Activated T-helper 17 cell treated with anti-CD3 and anti-CD28 coated beads, Interleukin-2, amount 50 U/mL, for 72 hours (primary cell): ENCODE measurements at regions not wholly inside any gene's neighbourhood (a gene's known extent, or its start where the extent isn't known, plus 50 kb on each side); places are given as distances from the start of the nearest gene placed in this dataset.
"Not testable (repeated sequence)": the region's sequence is repeated elsewhere in the genome, so short reads cannot be mapped to it uniquely, and the experiment has no call there.

Experiments used
- ATAC-seq: fragments of 150-1000 bp; cut with Tn5 transposase; replicated peaks from 2 replicates; pipeline ENCODE4 v1.10.0; 2021; ENCODE audit warnings: mild to moderate bottlenecking, moderate library complexity
- H3K27ac Mint-ChIP-seq: one replicate; pipeline ENCODE4 v1.8.0; 2022; ENCODE audit warnings: mixed read lengths
- H3K27me3 Mint-ChIP-seq: one replicate; pipeline ENCODE4 v1.8.0; 2022; ENCODE audit warnings: mixed read lengths
- H3K36me3 Mint-ChIP-seq: one replicate; pipeline ENCODE4 v1.8.0; 2022; ENCODE audit warnings: low read depth, mild to moderate bottlenecking, mixed read lengths
- H3K4me1 Mint-ChIP-seq: one replicate; pipeline ENCODE4 v1.8.0; 2022; ENCODE audit warnings: mixed read lengths
- H3K4me3 Mint-ChIP-seq: one replicate; pipeline ENCODE4 v1.8.0; 2022; ENCODE audit warnings: mild to moderate bottlenecking, mixed read lengths
- H3K9me3 Mint-ChIP-seq: one replicate; pipeline ENCODE4 v1.8.0; 2022; ENCODE audit warnings: mixed read lengths

DNA sequence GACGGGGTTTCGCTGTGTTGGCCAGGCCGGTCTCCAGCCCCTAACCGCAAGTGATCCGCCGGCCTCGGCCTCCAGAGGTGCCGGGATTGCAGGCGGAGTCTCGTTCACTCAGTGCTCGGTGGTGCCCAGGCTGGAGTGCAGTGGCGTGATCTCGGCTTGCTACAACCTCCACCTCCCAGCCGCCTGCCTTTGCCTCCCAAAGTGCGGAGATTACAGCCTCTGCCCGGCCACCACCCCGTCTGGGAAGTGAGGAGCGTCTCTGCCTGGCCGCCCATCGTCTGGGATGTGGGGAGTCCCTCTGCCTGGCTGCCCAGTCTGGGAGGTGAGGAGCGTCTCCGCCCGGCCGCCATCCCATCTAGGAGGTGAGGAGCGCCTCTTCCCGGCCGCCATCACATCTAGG is 68.3 kb upstream of the ALDH1B1 start:
- H3K27ac Mint-ChIP-seq, H3K36me3 Mint-ChIP-seq, H3K4me3 Mint-ChIP-seq, H3K9me3 Mint-ChIP-seq, ATAC-seq, H3K4me1 Mint-ChIP-seq: not testable (repeated sequence)
- H3K27me3 Mint-ChIP-seq, result peaks cover 12% of the 10 kb centered on the region

DNA sequence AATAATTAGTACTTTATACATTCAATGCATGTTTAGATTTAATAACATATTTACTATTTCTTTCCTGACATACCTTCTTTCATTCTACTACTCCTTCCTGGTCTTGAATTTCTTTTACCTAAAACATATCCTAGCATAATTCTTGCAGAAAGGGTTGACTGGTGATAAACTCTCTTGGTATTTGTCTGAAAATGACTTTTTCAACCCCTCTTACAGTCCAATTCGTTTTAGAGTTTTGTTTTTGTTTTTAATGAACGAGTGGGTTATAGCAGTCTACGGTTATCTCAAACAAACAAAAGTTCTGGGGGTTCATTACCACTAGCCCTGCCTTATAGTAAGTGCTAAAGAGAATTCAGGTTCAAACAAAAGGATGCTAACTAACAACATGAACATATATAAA is 69.6 kb upstream of the ALDH1B1 start:
- no peaks in the 10 kb centered on the region for H3K36me3 Mint-ChIP-seq

DNA sequence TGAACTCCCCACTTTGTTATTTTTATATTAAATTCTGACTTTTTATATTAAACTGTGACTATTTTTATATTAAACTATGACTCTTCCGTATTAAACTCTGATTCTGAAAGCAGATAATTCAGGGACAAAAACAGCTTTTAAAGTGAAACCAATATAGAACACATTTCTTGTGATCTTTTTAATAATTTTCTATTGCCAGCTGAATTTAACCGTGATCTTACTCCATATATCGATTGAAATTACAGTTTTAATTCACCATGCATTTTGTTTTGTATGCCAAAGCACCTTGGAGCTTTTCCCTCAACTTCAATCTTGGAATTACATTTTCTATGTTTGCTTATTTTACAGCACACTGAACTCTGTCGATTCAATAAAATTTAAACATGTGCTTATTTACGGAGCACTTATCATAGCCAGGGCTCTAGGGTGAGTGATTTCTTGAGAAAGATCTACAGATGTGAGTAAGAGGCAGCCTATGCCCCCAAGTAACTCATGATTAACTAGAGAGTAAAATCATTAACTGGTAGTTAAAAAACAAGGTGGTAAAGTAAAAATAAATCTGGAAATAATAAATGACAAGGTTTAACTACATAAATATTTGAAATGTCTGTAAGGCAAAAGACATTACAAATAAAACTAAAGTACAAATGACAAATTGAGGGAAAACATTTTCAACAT is 72.9 kb upstream of the ALDH1B1 start:
- Mint-ChIP-seq H3K36me3 (no peaks in the 10 kb centered on the region), H3K27me3 (peaks cover 5% of the 10 kb centered on the region), H3K9me3 (no peaks in the 10 kb centered on the region), H3K27ac (no peak overlapping the region), H3K4me1 (no peaks in the 10 kb centered on the region), H3K4me3 (peak overlapping the region; percentile 14)
- ATAC-seq, result no peak

More for the DNA sequence above, 69.6 kb upstream of the ALDH1B1 start:
- H3K27ac Mint-ChIP-seq, result no peak overlapping the region
- no peak for ATAC-seq
- H3K4me3 Mint-ChIP-seq, result no peak overlapping the region
- H3K9me3 Mint-ChIP-seq, result no peaks in the 10 kb centered on the region
- H3K27me3 Mint-ChIP-seq, result peaks cover 12% of the 10 kb centered on the region
- no peaks in the 10 kb centered on the region for H3K4me1 Mint-ChIP-seq

DNA sequence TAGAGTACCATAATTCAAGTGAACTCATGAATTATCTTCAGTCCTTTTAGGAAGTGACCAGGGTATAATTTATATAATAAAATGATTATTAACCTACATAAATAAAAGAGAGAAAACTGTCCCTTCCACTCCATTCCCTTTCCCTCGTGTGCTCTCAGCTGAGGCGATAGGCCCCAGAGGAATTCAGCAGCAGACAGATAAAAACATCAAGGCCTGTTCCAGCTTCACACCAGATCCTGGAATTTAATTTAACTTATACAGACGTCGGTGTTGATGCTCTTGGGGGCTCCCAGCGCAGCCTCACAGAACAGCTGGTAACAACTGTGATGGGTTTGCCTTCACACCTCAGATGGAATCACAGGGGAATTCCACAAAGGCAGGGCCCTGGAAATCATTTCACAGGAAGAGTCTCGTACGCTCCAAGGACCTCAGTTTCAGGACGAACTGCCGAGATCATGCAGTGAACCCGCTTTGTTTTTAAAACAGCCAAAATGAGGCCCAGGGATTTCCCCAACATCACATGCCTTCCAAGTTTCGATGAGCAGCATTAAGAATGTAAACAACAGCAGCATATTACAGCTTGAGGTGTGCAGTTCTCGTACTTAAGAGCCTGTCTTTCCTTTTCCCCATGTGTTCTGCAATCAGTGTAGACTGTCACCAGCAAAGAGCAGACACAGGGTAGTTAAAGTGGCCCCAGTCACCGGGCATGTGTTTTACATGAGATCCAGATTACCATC is 73.6 kb upstream of the ALDH1B1 start:
- H3K36me3 Mint-ChIP-seq, result no peaks in the 10 kb centered on the region

DNA sequence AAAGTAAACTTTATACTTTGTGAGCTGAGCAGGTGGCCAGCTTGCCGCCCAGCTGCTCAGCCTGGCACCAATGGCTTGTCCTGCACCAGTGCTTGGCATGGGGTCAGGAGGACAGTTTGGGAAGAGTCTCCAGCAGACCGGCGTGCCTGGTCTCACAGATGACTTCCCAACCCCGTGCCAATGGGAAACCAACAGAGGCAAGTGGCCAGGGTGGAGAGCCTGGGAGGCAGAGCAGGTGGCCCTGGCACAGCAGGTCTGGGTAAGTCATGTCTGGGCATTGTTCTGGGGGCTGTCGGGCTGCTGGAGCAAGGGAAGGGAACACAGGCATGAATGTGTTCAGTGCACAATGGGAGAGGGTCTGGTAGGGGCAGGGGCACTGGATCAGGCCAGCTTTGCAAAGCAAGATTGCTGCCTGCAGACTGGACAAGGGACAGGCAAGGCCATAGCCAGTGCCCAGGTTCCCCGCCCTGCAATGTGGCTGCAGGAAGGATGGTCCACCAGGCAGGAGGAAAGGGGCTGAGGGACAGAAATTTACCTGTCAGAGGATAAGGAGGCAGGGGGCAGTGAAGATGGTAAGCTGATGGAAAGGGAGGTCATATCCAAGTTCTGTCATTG is 76.2 kb upstream of the ALDH1B1 start:
- Mint-ChIP-seq H3K4me1 (no peaks in the 10 kb centered on the region), H3K9me3 (no peaks in the 10 kb centered on the region), H3K4me3 (no peak overlapping the region), H3K36me3 (no peaks in the 10 kb centered on the region), H3K27me3 (peaks cover 24% of the 10 kb centered on the region), H3K27ac (no peak overlapping the region)
- ATAC-seq, result no peak

More for the DNA sequence above, 73.6 kb upstream of the ALDH1B1 start:
- peaks cover 10% of the 10 kb centered on the region for H3K27me3 Mint-ChIP-seq
- peak; percentile 89 for ATAC-seq
- no peaks in the 10 kb centered on the region for H3K9me3 Mint-ChIP-seq
- H3K4me3 Mint-ChIP-seq, result peak overlapping the region; percentile 14
- H3K27ac Mint-ChIP-seq, result peak overlapping the region; percentile 53
- no peaks in the 10 kb centered on the region for H3K4me1 Mint-ChIP-seq

DNA sequence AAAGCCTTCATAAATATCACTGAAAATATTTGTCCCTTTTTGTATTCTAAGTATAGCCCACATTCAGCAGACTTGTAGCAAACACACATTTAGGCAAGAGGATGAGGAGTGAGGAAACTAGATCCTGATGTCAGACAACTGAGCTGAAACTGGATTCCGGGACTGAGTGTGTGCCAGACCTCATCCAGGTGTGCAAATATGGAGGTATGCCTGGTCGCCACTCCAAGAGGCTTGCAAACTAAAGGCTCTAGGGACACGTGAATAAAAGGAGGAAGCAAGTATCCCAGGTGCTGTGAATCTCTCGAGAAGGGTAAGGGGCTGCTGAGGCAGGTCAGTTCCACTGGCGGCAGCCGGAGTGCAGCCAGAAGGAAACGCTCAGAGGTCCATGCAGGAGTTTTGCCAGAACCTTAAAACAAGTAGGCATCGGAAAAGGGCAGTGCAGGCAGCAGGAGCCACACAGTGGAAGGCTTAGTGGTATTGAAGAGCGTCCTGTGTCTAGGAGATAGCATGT is 77.4 kb upstream of the ALDH1B1 start:
- no peaks in the 10 kb centered on the region for H3K9me3 Mint-ChIP-seq
- no peak overlapping the region for H3K4me3 Mint-ChIP-seq
- no peak for ATAC-seq
- H3K4me1 Mint-ChIP-seq, result no peaks in the 10 kb centered on the region
- peaks cover 27% of the 10 kb centered on the region for H3K27me3 Mint-ChIP-seq
- no peak overlapping the region for H3K27ac Mint-ChIP-seq
- no peaks in the 10 kb centered on the region for H3K36me3 Mint-ChIP-seq

DNA sequence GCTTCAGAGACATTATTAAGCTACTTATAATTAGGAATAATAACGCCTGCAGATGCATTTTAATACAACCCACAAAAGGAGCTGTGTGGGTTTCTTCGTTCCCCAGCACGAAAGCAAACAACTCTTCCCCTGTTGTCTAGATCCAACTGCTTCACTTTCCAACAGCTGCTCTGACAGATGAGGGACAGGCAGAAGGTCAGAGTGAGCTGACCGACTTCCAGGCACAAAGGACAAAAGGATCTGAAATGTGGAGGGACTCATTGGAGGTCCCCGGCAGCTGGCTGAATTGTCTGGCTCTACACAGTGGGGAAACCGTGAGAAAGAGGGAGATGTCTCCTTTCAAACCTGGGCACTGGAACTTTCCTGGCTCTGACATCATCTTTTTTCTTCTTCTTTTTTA is 79.1 kb upstream of the ALDH1B1 start:
- H3K36me3 Mint-ChIP-seq, result no peaks in the 10 kb centered on the region
- no peak for ATAC-seq

DNA sequence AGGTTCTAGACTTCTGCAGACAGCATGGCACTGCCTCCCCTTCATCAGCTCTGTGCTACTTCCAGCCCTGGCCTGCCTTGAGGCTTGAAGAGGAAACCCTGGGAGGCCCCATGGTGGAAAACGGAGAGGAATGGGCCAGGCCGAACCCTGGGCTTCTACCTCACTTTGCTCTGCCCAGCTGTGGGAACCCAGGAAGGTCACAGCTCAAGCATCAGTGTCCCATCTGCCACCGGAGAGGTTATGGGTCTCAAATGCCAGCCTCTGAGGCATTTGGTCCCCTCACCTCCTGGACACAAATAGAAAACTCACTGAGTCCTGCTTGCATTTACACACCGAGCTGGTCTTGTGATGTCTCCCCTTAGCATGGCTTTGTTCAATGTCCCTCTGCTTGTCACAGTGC is 80.1 kb upstream of the ALDH1B1 start:
- Mint-ChIP-seq H3K27me3 (peaks cover 30% of the 10 kb centered on the region), H3K4me1 (no peaks in the 10 kb centered on the region), H3K36me3 (no peaks in the 10 kb centered on the region), H3K4me3 (no peak overlapping the region), H3K9me3 (no peaks in the 10 kb centered on the region), H3K27ac (no peak overlapping the region)
- ATAC-seq, result no peak

More for the DNA sequence above, 79.1 kb upstream of the ALDH1B1 start:
- no peak overlapping the region for H3K27ac Mint-ChIP-seq
- no peaks in the 10 kb centered on the region for H3K4me1 Mint-ChIP-seq
- H3K4me3 Mint-ChIP-seq, result no peak overlapping the region
- H3K9me3 Mint-ChIP-seq, result no peaks in the 10 kb centered on the region
- peaks cover 30% of the 10 kb centered on the region for H3K27me3 Mint-ChIP-seq

DNA sequence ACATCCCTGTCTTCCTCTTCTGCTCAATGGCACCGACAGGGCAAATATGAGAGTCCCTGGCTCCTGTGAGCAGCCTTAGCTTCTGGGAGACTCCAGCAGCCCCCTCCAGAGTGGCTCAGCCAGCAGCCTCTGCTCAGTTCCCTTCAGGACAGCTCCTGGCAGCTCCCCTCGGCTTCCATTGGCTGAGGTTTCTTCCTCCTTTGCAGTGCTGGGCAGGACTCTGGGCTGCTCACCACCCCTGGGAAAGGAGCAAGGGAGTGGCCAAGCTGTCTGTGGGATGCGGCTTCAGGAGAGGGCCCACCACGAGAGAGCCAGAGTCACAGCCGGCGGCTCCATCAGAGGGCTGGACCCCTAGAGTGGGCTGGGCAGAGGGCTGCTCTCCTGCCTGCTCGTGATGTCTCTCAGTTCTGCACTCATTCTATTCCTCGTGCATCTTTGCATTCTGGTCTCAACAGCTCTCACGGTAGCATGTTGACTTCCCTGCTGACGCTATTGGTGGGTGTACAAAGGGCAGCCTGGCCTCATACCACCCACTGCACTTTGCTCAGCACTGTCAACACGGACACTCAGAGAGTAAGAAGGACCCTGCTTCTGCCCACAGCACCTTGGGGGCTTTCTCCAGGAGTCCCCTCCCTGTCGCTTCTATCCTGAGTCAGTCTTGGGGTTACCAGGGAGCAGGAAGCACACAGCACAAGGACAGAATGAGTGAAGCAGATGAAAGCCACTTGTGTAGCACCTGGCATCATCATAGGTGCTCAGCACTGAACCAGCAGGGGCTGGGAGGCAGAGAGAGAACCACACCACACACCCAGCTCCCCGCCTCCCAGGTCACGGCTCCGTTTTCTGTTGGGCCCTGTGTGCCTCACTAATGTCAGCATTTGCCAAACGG is 80.9 kb upstream of the ALDH1B1 start:
- Mint-ChIP-seq H3K27me3 (peaks cover 30% of the 10 kb centered on the region), H3K36me3 (no peaks in the 10 kb centered on the region)

DNA sequence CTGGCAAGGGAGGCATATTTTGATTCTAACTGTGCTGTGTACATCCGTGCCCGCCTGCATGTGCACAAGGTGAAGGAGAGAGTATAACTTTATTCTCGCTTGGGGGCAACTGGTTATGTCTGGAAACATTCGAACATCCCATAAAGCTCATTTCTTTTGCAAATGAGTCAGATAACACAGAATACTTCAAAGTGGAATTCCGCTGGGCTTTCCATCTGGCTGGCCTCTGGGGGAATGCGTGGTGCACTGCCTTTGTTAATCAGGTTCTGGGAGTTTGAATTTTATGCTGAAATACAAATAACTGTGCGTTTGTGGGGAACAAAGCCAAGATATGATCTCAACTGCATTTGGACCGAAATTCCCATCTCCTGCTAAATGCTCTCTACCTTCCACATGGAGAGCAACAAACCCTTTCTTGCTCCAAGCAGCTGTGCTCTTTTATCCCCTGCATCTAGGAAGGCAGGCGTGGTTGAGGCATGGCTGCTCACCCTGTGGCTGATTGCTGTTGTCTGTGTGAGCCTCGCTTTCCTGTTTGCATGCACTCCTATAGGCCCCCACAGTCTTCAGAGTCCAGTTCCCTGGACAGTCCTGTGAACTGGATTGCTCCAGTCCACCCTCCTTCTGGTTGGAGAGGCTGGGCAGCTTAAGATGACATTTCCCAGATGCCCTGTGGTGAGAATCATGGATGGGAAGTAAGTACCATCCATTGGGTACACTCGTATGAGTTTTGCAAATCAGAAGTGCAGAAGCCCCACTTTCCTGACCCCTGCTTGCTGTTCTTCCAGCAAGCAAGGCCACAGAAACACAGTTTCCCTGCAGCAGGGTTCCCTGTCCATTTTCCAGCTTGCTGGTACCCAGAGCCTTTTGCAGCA is 82.9 kb upstream of the ALDH1B1 start:
- Mint-ChIP-seq H3K4me1 (no peaks in the 10 kb centered on the region), H3K9me3 (no peaks in the 10 kb centered on the region), H3K27me3 (peaks cover 29% of the 10 kb centered on the region), H3K27ac (no peak overlapping the region), H3K36me3 (no peaks in the 10 kb centered on the region), H3K4me3 (no peak overlapping the region)
- no peak for ATAC-seq

More for the DNA sequence above, 80.9 kb upstream of the ALDH1B1 start:
- H3K9me3 Mint-ChIP-seq, result no peaks in the 10 kb centered on the region
- no peak overlapping the region for H3K27ac Mint-ChIP-seq
- no peak for ATAC-seq
- H3K4me3 Mint-ChIP-seq, result no peak overlapping the region
- H3K4me1 Mint-ChIP-seq, result no peaks in the 10 kb centered on the region

DNA sequence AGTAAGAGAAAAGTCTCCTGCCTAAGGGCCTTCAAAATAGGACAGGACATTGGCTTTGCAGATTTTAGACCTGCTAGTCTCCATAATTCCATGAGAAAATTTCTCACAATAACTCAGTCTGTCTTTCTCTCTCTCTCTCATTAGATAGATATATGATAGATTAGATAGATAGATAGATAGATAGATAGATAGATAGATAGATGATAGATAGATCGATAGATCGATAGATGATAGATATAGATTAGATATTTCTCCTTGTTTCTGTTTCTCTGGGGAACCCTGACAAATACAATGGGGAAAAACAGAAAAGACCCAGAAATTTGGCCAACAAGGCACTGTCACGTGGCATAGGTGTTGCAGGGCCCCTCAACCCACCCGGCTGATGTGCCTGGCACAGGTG is 84.4 kb upstream of the ALDH1B1 start:
- ATAC-seq, result no peak
- Mint-ChIP-seq H3K36me3 (no peaks in the 10 kb centered on the region), H3K4me1 (no peaks in the 10 kb centered on the region), H3K27me3 (peaks cover 16% of the 10 kb centered on the region), H3K9me3 (no peaks in the 10 kb centered on the region), H3K4me3 (no peak overlapping the region), H3K27ac (no peak overlapping the region)

DNA sequence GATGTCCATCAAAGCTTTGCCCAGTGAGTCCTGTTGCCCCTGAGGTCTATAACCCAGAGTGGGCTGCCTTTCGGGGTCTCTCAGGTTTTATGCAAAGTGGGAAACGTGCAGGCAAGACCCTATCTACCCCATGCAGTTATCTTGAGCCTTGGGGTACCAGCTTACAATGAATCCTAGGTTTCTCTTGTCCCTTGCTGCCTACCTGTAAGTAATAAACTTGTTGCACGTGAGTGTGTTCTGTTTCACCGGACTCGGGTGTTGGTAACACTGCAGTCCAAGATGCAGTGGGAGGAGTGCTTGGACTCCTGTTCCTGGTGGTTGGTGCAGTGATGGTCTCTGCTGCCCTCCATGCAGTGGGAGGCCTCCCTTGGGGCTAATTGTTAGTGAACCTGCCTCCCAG is 85.6 kb upstream of the ALDH1B1 start:
- Mint-ChIP-seq H3K9me3 (no peaks in the 10 kb centered on the region), H3K36me3 (no peaks in the 10 kb centered on the region), H3K27ac (no peak overlapping the region), H3K4me3 (no peak overlapping the region), H3K4me1 (no peaks in the 10 kb centered on the region), H3K27me3 (peaks cover 13% of the 10 kb centered on the region)
- ATAC-seq, result no peak

DNA sequence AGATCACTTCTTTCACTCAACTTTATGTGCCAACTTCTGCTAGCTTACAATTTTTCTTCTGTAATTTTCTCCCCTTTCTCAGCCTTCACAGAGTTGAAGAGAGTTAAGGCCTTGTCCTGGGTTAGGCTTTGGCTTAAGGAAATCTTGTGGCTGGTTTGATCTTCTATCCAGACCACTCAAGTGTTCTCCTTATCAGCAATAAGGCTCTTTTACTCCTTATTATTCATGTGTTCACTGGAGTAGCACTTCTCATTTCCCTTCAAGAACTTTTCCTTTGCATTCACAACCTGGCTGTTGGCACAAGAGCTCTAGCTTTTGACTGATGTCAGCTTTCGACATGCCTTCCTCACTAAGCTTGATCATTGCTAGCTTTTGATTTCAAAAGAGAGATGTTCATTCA is 86.9 kb upstream of the ALDH1B1 start:
- no peak overlapping the region for H3K4me3 Mint-ChIP-seq
- H3K27me3 Mint-ChIP-seq, result peaks cover 13% of the 10 kb centered on the region
- no peak overlapping the region for H3K27ac Mint-ChIP-seq
- ATAC-seq, result no peak
- no peaks in the 10 kb centered on the region for H3K4me1 Mint-ChIP-seq
- H3K9me3 Mint-ChIP-seq, result no peaks in the 10 kb centered on the region
- no peaks in the 10 kb centered on the region for H3K36me3 Mint-ChIP-seq
